ENCODE measurements at regions not wholly inside any gene's neighbourhood (a gene's known extent, or its start where the extent isn't known, plus 50 kb on each side); places are given as distances from the start of the nearest gene placed in this dataset.

GRCh38 chr4:137226221-137226620 lies 306.1 kb downstream of the PCDH18 start:
- no peak overlapping the region for H3K9ac ChIP-seq (ENCODE audit: low read length)
- H3K36me3 ChIP-seq (ENCODE audit: low read length), result no peaks in the 10 kb centered on the region
- H3K9me3 ChIP-seq (ENCODE audit: insufficient read depth, low read length), result no peaks in the 10 kb centered on the region
- H3K4me2 ChIP-seq (ENCODE audit: low read depth, low read length, poor library complexity, severe bottlenecking), result no peak overlapping the region
- no peaks in the 10 kb centered on the region for H3K27me3 ChIP-seq (ENCODE audit: low read length)
- no peak for TF ChIP-seq EZH2phosphoT487 (conservative IDR thresholded peaks at IDR 0.05; ENCODE audit: low read length)
- TF ChIP-seq CTCF (IDR thresholded peaks at IDR 0.05; ENCODE audit: insufficient read depth, low read length, poor library complexity, severe bottlenecking), result no peak
- no peak overlapping the region for H3K4me3 ChIP-seq (ENCODE audit: insufficient read depth, low read length, poor library complexity, severe bottlenecking)
- H3K79me2 ChIP-seq (ENCODE audit: insufficient read depth, low read length), result no peaks in the 10 kb centered on the region
- H4K20me1 ChIP-seq (ENCODE audit: low read depth, low read length), result no peaks in the 10 kb centered on the region
- H3K27ac ChIP-seq (ENCODE audit: low read depth, low read length), result no peak overlapping the region
- no peaks in the 10 kb centered on the region for H3F3A ChIP-seq (ENCODE audit: insufficient read depth)
- no peaks in the 10 kb centered on the region for H3K9me2 ChIP-seq (replicated peaks; ENCODE audit: insufficient read depth, low read length)
- no peak overlapping the region for H2AFZ ChIP-seq (ENCODE audit: low read depth, low read length, severe bottlenecking)

GRCh38 chr4:137213372-137214173 lies 318.7 kb downstream of the PCDH18 start:
- TF ChIP-seq EZH2phosphoT487 (conservative IDR thresholded peaks at IDR 0.05; ENCODE audit: low read length) (no peak), CTCF (IDR thresholded peaks at IDR 0.05; ENCODE audit: insufficient read depth, low read length, poor library complexity, severe bottlenecking) (no peak)
- no peaks in the 10 kb centered on the region for H3K36me3 ChIP-seq (ENCODE audit: low read length)
- H3K27ac ChIP-seq (ENCODE audit: low read depth, low read length), result no peak overlapping the region
- no peaks in the 10 kb centered on the region for H3K9me2 ChIP-seq (replicated peaks; ENCODE audit: insufficient read depth, low read length)
- H3K9me3 ChIP-seq (ENCODE audit: insufficient read depth, low read length), result no peaks in the 10 kb centered on the region
- H3K4me3 ChIP-seq (ENCODE audit: insufficient read depth, low read length, poor library complexity, severe bottlenecking), result no peak overlapping the region
- no peaks in the 10 kb centered on the region for H3K79me2 ChIP-seq (ENCODE audit: insufficient read depth, low read length)
- H2AFZ ChIP-seq (ENCODE audit: low read depth, low read length, severe bottlenecking), result no peak overlapping the region
- H3K9ac ChIP-seq (ENCODE audit: low read length), result no peak overlapping the region
- H3K27me3 ChIP-seq (ENCODE audit: low read length), result no peaks in the 10 kb centered on the region
- H3K4me2 ChIP-seq (ENCODE audit: low read depth, low read length, poor library complexity, severe bottlenecking), result no peak overlapping the region
- no peaks in the 10 kb centered on the region for H3F3A ChIP-seq (ENCODE audit: insufficient read depth)
- H4K20me1 ChIP-seq (ENCODE audit: low read depth, low read length), result no peaks in the 10 kb centered on the region

GRCh38 chr4:137212601-137213000 lies 319.7 kb downstream of the PCDH18 start:
- Histone ChIP-seq H3K9ac (ENCODE audit: low read length) (no peak overlapping the region), H3K27me3 (ENCODE audit: low read length) (no peaks in the 10 kb centered on the region), H3K4me3 (ENCODE audit: insufficient read depth, low read length, poor library complexity, severe bottlenecking) (no peak overlapping the region), H3K36me3 (ENCODE audit: low read length) (no peaks in the 10 kb centered on the region), H3K79me2 (ENCODE audit: insufficient read depth, low read length) (no peaks in the 10 kb centered on the region), H2AFZ (ENCODE audit: low read depth, low read length, severe bottlenecking) (no peak overlapping the region), H3K9me3 (ENCODE audit: insufficient read depth, low read length) (no peaks in the 10 kb centered on the region), H3K9me2 (replicated peaks; ENCODE audit: insufficient read depth, low read length) (no peaks in the 10 kb centered on the region), H3K27ac (ENCODE audit: low read depth, low read length) (no peak overlapping the region), H3F3A (ENCODE audit: insufficient read depth) (no peaks in the 10 kb centered on the region), H4K20me1 (ENCODE audit: low read depth, low read length) (no peaks in the 10 kb centered on the region), H3K4me2 (ENCODE audit: low read depth, low read length, poor library complexity, severe bottlenecking) (no peak overlapping the region)
- TF ChIP-seq EZH2phosphoT487 (conservative IDR thresholded peaks at IDR 0.05; ENCODE audit: low read length), result no peak
- TF ChIP-seq CTCF (IDR thresholded peaks at IDR 0.05; ENCODE audit: insufficient read depth, low read length, poor library complexity, severe bottlenecking), result no peak

Measured in SU-DHL-6 (cell line).